ENCODE measurements at regions not wholly inside any gene's neighbourhood (a gene's known extent, or its start where the extent isn't known, plus 50 kb on each side); places are given as distances from the start of the nearest gene placed in this dataset.

DNA sequence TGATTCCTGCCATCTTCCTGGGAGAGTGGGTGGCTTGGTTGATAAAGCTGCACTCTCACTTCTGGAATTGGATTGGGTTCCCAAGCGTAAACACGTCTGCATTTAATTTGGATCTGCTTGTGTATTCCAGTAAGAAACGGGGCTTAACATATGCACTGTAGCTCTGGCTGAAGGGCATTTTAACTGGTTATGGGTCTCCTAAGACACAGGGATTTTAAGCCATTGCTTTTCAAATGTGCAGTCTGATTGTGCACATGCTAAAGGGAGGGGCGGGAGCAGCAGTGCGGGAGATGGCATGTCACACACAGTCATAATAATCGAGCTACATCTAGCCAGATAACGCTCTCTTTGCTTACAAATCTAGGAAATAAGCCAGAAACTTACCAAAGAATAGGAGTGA lies 247.3 kb upstream of the LYZL1 start:
- TF ChIP-seq CTCF (IDR thresholded peaks at IDR 0.05) = no peak
- TF ChIP-seq POLR2AphosphoS5 (IDR thresholded peaks at IDR 0.05) = no peak
